ENCODE measurements at regions not wholly inside any gene's neighbourhood (a gene's known extent, or its start where the extent isn't known, plus 50 kb on each side); places are given as distances from the start of the nearest gene placed in this dataset.

GRCh38 chr15:70519004-70519365 lies 244.4 kb downstream of the UACA start:
- no peaks in the 10 kb centered on the region for H3K4me1 ChIP-seq (ENCODE audit: control insufficient read depth, insufficient read depth, low read length)
- no peak overlapping the region for H3K4me3 Mint-ChIP-seq
- DNase-seq (no peak), ATAC-seq (no peak)
- intact Hi-C loops (cut with micrococcal nuclease) = no loop called here
- H3K27ac Mint-ChIP-seq = no peak overlapping the region
- 95% methylated on average over 6 of the region's 6 CpGs for WGBS (ENCODE audit: insufficient coverage)
- H3K27ac ChIP-seq (ENCODE audit: low read length) = no peak overlapping the region
- peaks cover 29 to 46% of the 10 kb centered on the region in 2 donors for H3K27me3 Mint-ChIP-seq (ENCODE audit: low read depth in 2 of 2)
- H3K4me1 Mint-ChIP-seq = no peaks in the 10 kb centered on the region
- no peaks in the 10 kb centered on the region for H3K36me3 ChIP-seq (ENCODE audit: control insufficient read depth, insufficient read depth, low read length)
- H3K9me3 ChIP-seq (ENCODE audit: control insufficient read depth, insufficient read depth, low read length) = no peaks in the 10 kb centered on the region
- no peaks in the 10 kb centered on the region for H3K9me3 Mint-ChIP-seq
- no peaks in the 10 kb centered on the region for H3K27me3 ChIP-seq (ENCODE audit: control insufficient read depth, insufficient read depth, low read length)
- TF ChIP-seq CTCF (IDR thresholded peaks at IDR 0.05) = no peak
- no peak overlapping the region for H3K4me3 ChIP-seq (ENCODE audit: low read length)
- H3K36me3 Mint-ChIP-seq = no peaks in the 10 kb centered on the region

- Mint-ChIP-seq H3K4me3 (no peak overlapping the region), H3K27me3 (ENCODE audit: low read depth in 2 of 2) (peaks cover 29 to 46% of the 10 kb centered on the region in 2 donors), H3K27ac (no peak overlapping the region), H3K9me3 (no peaks in the 10 kb centered on the region), H3K4me1 (no peaks in the 10 kb centered on the region), H3K36me3 (no peaks in the 10 kb centered on the region)
- no peak for TF ChIP-seq CTCF (IDR thresholded peaks at IDR 0.05)
- no peak for DNase-seq
- intact Hi-C loops (cut with micrococcal nuclease) = no loop called here
- Histone ChIP-seq H3K9me3 (ENCODE audit: control insufficient read depth, insufficient read depth, low read length) (no peaks in the 10 kb centered on the region), H3K27ac (ENCODE audit: low read length) (no peak overlapping the region), H3K27me3 (ENCODE audit: control insufficient read depth, insufficient read depth, low read length) (no peaks in the 10 kb centered on the region), H3K36me3 (ENCODE audit: control insufficient read depth, insufficient read depth, low read length) (no peaks in the 10 kb centered on the region), H3K4me3 (ENCODE audit: low read length) (no peak overlapping the region), H3K4me1 (ENCODE audit: control insufficient read depth, insufficient read depth, low read length) (no peaks in the 10 kb centered on the region)
- 97% methylated on average over 11 of the region's 11 CpGs for WGBS (ENCODE audit: insufficient coverage)
- no peak for ATAC-seq
These were observed 245.0 kb downstream of the UACA start for GRCh38 chr15:70518201-70519003.

GRCh38 chr15:70517194-70517590 lies 246.2 kb downstream of the UACA start:
- intact Hi-C loops (cut with micrococcal nuclease) = no loop called here
- Histone ChIP-seq H3K36me3 (ENCODE audit: control insufficient read depth, insufficient read depth, low read length) (no peaks in the 10 kb centered on the region), H3K4me1 (ENCODE audit: control insufficient read depth, insufficient read depth, low read length) (no peaks in the 10 kb centered on the region), H3K27me3 (ENCODE audit: control insufficient read depth, insufficient read depth, low read length) (no peaks in the 10 kb centered on the region), H3K27ac (ENCODE audit: low read length) (no peak overlapping the region), H3K4me3 (ENCODE audit: low read length) (no peak overlapping the region), H3K9me3 (ENCODE audit: control insufficient read depth, insufficient read depth, low read length) (no peaks in the 10 kb centered on the region)
- H3K4me1 Mint-ChIP-seq = no peaks in the 10 kb centered on the region
- H3K36me3 Mint-ChIP-seq = no peaks in the 10 kb centered on the region
- H3K27me3 Mint-ChIP-seq (ENCODE audit: low read depth in 2 of 2) = peaks cover 29 to 47% of the 10 kb centered on the region in 2 donors
- 96% methylated on average over 10 of the region's 10 CpGs for WGBS (ENCODE audit: insufficient coverage)
- no peak for TF ChIP-seq CTCF (IDR thresholded peaks at IDR 0.05)
- H3K27ac Mint-ChIP-seq = no peak overlapping the region
- ATAC-seq (no peak), DNase-seq (no peak)
- no peak overlapping the region for H3K4me3 Mint-ChIP-seq
- H3K9me3 Mint-ChIP-seq = no peaks in the 10 kb centered on the region
